ENCODE measurements at regions not wholly inside any gene's neighbourhood (a gene's known extent, or its start where the extent isn't known, plus 50 kb on each side); places are given as distances from the start of the nearest gene placed in this dataset.

GRCh38 chr10:64973391-64973790 is 1452.2 kb downstream of the REEP3 start:
- TF ChIP-seq ISL1 (CRISPR knock-in tag; IDR thresholded peaks at IDR 0.05): no peak
- TF ChIP-seq ZNF8 (CRISPR knock-in tag; IDR thresholded peaks at IDR 0.05): no peak
- TF ChIP-seq ZNF565 (CRISPR knock-in tag; conservative IDR thresholded peaks at IDR 0.05; ENCODE audit: low read depth): no peak
- no peak for TF ChIP-seq SNAI2 (CRISPR knock-in tag; IDR thresholded peaks at IDR 0.05)
- TF ChIP-seq ZFP30 (CRISPR knock-in tag; IDR thresholded peaks at IDR 0.05): no peak
- no peak for TF ChIP-seq CSRNP3 (CRISPR knock-in tag; IDR thresholded peaks at IDR 0.05)
- no peak for TF ChIP-seq TSHZ2 (CRISPR knock-in tag; IDR thresholded peaks at IDR 0.05)
- no peak for TF ChIP-seq ZNF70 (CRISPR knock-in tag; IDR thresholded peaks at IDR 0.05)
- no peak for TF ChIP-seq BACH2 (CRISPR knock-in tag; IDR thresholded peaks at IDR 0.05; ENCODE audit: borderline replicate concordance)
- TF ChIP-seq RARB (CRISPR knock-in tag; IDR thresholded peaks at IDR 0.05): no peak
- no peak for TF ChIP-seq ZC3H10 (CRISPR knock-in tag; IDR thresholded peaks at IDR 0.05)
- no peak for TF ChIP-seq CREB5 (CRISPR knock-in tag; IDR thresholded peaks at IDR 0.05; ENCODE audit: low read depth)
- no peak for TF ChIP-seq ZFP3 (CRISPR knock-in tag; IDR thresholded peaks at IDR 0.05)
- no peak for TF ChIP-seq ESRRG (CRISPR knock-in tag; IDR thresholded peaks at IDR 0.05)
- no peak for ATAC-seq

- ATAC-seq: no peak
- TF ChIP-seq TOX (CRISPR knock-in tag; IDR thresholded peaks at IDR 0.05; ENCODE audit: borderline replicate concordance): no peak
- no peak for TF ChIP-seq CSDC2 (CRISPR knock-in tag; IDR thresholded peaks at IDR 0.05)
- no peak for TF ChIP-seq ZNF70 (CRISPR knock-in tag; IDR thresholded peaks at IDR 0.05)
- no peak for TF ChIP-seq ARNTL (CRISPR knock-in tag; IDR thresholded peaks at IDR 0.05; ENCODE audit: borderline replicate concordance, low read depth)
- no peak for TF ChIP-seq ZFP3 (CRISPR knock-in tag; IDR thresholded peaks at IDR 0.05)
- TF ChIP-seq OSR1 (CRISPR knock-in tag; IDR thresholded peaks at IDR 0.05): no peak
- no peak for TF ChIP-seq TCF4 (CRISPR knock-in tag; IDR thresholded peaks at IDR 0.05; ENCODE audit: borderline replicate concordance)
- no peak for TF ChIP-seq ZC3H10 (CRISPR knock-in tag; IDR thresholded peaks at IDR 0.05)
- no peak for TF ChIP-seq PPARA (CRISPR knock-in tag; IDR thresholded peaks at IDR 0.05; ENCODE audit: borderline replicate concordance)
- TF ChIP-seq RARB (CRISPR knock-in tag; IDR thresholded peaks at IDR 0.05): no peak
- no peak for TF ChIP-seq TSHZ2 (CRISPR knock-in tag; IDR thresholded peaks at IDR 0.05)
- TF ChIP-seq CREB5 (CRISPR knock-in tag; IDR thresholded peaks at IDR 0.05; ENCODE audit: low read depth): no peak
- TF ChIP-seq GLIS3 (CRISPR knock-in tag; IDR thresholded peaks at IDR 0.05): no peak
- TF ChIP-seq ZNF565 (CRISPR knock-in tag; conservative IDR thresholded peaks at IDR 0.05; ENCODE audit: low read depth): no peak
- TF ChIP-seq ISL1 (CRISPR knock-in tag; IDR thresholded peaks at IDR 0.05): no peak
These were observed 1454.9 kb downstream of the REEP3 start for GRCh38 chr10:64976150-64976549.

- no peak for ATAC-seq
- TF ChIP-seq ARNTL (CRISPR knock-in tag; IDR thresholded peaks at IDR 0.05; ENCODE audit: borderline replicate concordance, low read depth) (no peak), ZNF70 (CRISPR knock-in tag; IDR thresholded peaks at IDR 0.05) (no peak), TSHZ2 (CRISPR knock-in tag; IDR thresholded peaks at IDR 0.05) (no peak), TCF4 (CRISPR knock-in tag; IDR thresholded peaks at IDR 0.05; ENCODE audit: borderline replicate concordance) (no peak), ZFP30 (CRISPR knock-in tag; IDR thresholded peaks at IDR 0.05) (no peak), PPARA (CRISPR knock-in tag; IDR thresholded peaks at IDR 0.05; ENCODE audit: borderline replicate concordance) (no peak), TOX (CRISPR knock-in tag; IDR thresholded peaks at IDR 0.05; ENCODE audit: borderline replicate concordance) (no peak), RARB (CRISPR knock-in tag; IDR thresholded peaks at IDR 0.05) (no peak), PATZ1 (CRISPR knock-in tag; IDR thresholded peaks at IDR 0.05; ENCODE audit: borderline replicate concordance) (no peak), ISL1 (CRISPR knock-in tag; IDR thresholded peaks at IDR 0.05) (no peak), GLIS3 (CRISPR knock-in tag; IDR thresholded peaks at IDR 0.05) (no peak), OSR1 (CRISPR knock-in tag; IDR thresholded peaks at IDR 0.05) (no peak), CSDC2 (CRISPR knock-in tag; IDR thresholded peaks at IDR 0.05) (no peak), ZFP3 (CRISPR knock-in tag; IDR thresholded peaks at IDR 0.05) (no peak)
These were observed 1456.7 kb downstream of the REEP3 start for GRCh38 chr10:64977915-64978314.
